Endothelial cell of umbilical vein (primary cell): ENCODE measurements at regions not wholly inside any gene's neighbourhood (a gene's known extent, or its start where the extent isn't known, plus 50 kb on each side); places are given as distances from the start of the nearest gene placed in this dataset.

Experiments used
- CTCF ChIP-seq, 2 donors: IDR thresholded peaks; 1 replicate in 1 of 2; 2 replicates in 1 of 2; pipeline ENCODE4 v1.5.1; 2011; ENCODE audit warnings: low read length in 2 of 2, mild to moderate bottlenecking in 2 of 2, moderate library complexity in 2 of 2, control low read depth in 1 of 2, inconsistent platforms in 1 of 2, low read depth in 1 of 2; ENCODE audit not compliant: insufficient read depth in 1 of 2; ENCODE audit errors: extremely low read depth in 1 of 2
- EZH2 ChIP-seq: IDR thresholded peaks from 2 replicates; pipeline ENCODE4 v1.6.1; 2012; ENCODE audit warnings: borderline replicate concordance, low read depth, mild to moderate bottlenecking, moderate library complexity, low read length, inconsistent platforms; ENCODE audit not compliant: severe bottlenecking
- FOS ChIP-seq: IDR thresholded peaks from 2 replicates; pipeline ENCODE4 v1.6.1; 2011; ENCODE audit warnings: mild to moderate bottlenecking, low read length, moderate library complexity, borderline replicate concordance; ENCODE audit not compliant: insufficient read depth
- MAX ChIP-seq: IDR thresholded peaks from 2 replicates; pipeline ENCODE4 v1.6.1; 2011; ENCODE audit not compliant: insufficient read depth, insufficient read length
- MYC ChIP-seq: IDR thresholded peaks from one replicate; pipeline ENCODE4 v1.6.1; 2011; ENCODE audit warnings: mild to moderate bottlenecking, low read depth, low read length
- POLR2A ChIP-seq: IDR thresholded peaks from 2 replicates; pipeline ENCODE4 v1.6.1; 2012; ENCODE audit warnings: low read depth, mild to moderate bottlenecking, control low read depth, low read length
- POLR2AphosphoS5 ChIP-seq: IDR thresholded peaks from 2 replicates; pipeline ENCODE4 v1.6.1; 2012; ENCODE audit warnings: low read depth, mild to moderate bottlenecking, control low read depth, low read length, moderate library complexity; ENCODE audit not compliant: insufficient read depth

GRCh38 chr5:57408714-57409113 is 73.9 kb downstream of the ACTBL2 start:
- no peak for TF ChIP-seq CTCF (IDR thresholded peaks at IDR 0.05; ENCODE audit: extremely low read depth in 1 of 2, insufficient read depth in 1 of 2, low read depth in 1 of 2, low read length in 2 of 2)
- no peak for TF ChIP-seq FOS
- TF ChIP-seq POLR2A = no peak
- TF ChIP-seq EZH2 = no peak
- no peak for TF ChIP-seq POLR2AphosphoS5
- TF ChIP-seq MAX = no peak
- TF ChIP-seq MYC = no peak
